CD14-positive monocyte (primary cell): ENCODE measurements at regions not wholly inside any gene's neighbourhood (a gene's known extent, or its start where the extent isn't known, plus 50 kb on each side); places are given as distances from the start of the nearest gene placed in this dataset.

Experiments used
- DNase-seq, 3 donors: peaks; one replicate each; pipeline ENCODE4 v3.0.0-alpha.2; 2011 to 2022
- H2AFZ ChIP-seq: 2 replicates; pipeline ENCODE4 v1.6.0; 2012; ENCODE audit warnings: mild to moderate bottlenecking, low read depth, low read length, inconsistent platforms; ENCODE audit not compliant: insufficient read depth, poor library complexity, severe bottlenecking
- H3K27ac ChIP-seq, 2 donors: 1 replicate in 1 of 2; 2 replicates in 1 of 2; pipeline ENCODE4 v1.5.1; 2012 to 2013; ENCODE audit warnings: low read length in 2 of 2, control low read depth in 1 of 2, inconsistent platforms in 1 of 2, low read depth in 1 of 2, mild to moderate bottlenecking in 1 of 2
- H3K27me3 ChIP-seq, 2 donors: one replicate each; pipeline versions ENCODE4 v1.6.0 to v1.6.1; 2011 to 2013; ENCODE audit warnings: low read length in 2 of 2; ENCODE audit not compliant: control insufficient read depth in 2 of 2, insufficient read depth in 2 of 2
- H3K36me3 ChIP-seq, 2 donors: replicated peaks in 1 of 2; 1 replicate in 1 of 2; 2 replicates in 1 of 2; pipeline versions ENCODE4 v1.5.1 to v1.6.1; 2012 to 2013; ENCODE audit warnings: low read length in 2 of 2, control low read depth in 1 of 2, inconsistent platforms in 1 of 2, mild to moderate bottlenecking in 1 of 2; ENCODE audit not compliant: insufficient read depth in 2 of 2, control insufficient read depth in 1 of 2
- H3K4me1 ChIP-seq, 2 donors: 1 replicate in 1 of 2; 2 replicates in 1 of 2; pipeline versions ENCODE4 v1.5.1 to v1.6.1; 2012 to 2013; ENCODE audit warnings: low read length in 2 of 2, control low read depth in 1 of 2, inconsistent platforms in 1 of 2, mild to moderate bottlenecking in 1 of 2, moderate library complexity in 1 of 2; ENCODE audit not compliant: insufficient read depth in 2 of 2, control insufficient read depth in 1 of 2
- H3K4me2 ChIP-seq: replicated peaks from 2 replicates; pipeline ENCODE3; 2012; ENCODE audit warnings: low read length, moderate library complexity, mild to moderate bottlenecking; ENCODE audit not compliant: poor library complexity, severe bottlenecking; ENCODE audit errors: extremely low read depth
- H3K4me3 ChIP-seq, 3 experiments: fragments of 200-600 bp in 1 of 3; sonication (generic) in 1 of 3; replicated peaks in 1 of 3; 1 replicate in 2 of 3; 2 replicates in 1 of 3; pipeline ENCODE4 v1.5.1; 2011 to 2013; ENCODE audit warnings: low read length in 3 of 3, mild to moderate bottlenecking in 3 of 3, control low read depth in 2 of 3, low read depth in 2 of 3, inconsistent platforms in 1 of 3, moderate library complexity in 1 of 3
- H3K79me2 ChIP-seq: 2 replicates; pipeline ENCODE4 v1.6.0; 2012; ENCODE audit warnings: mild to moderate bottlenecking, control low read depth, inconsistent platforms, low read length, moderate library complexity; ENCODE audit not compliant: insufficient read depth
- H3K9ac ChIP-seq: 2 replicates; pipeline ENCODE4 v1.6.0; 2017; ENCODE audit warnings: low read length, mild to moderate bottlenecking; ENCODE audit not compliant: insufficient read depth, poor library complexity, severe bottlenecking
- H3K9me3 ChIP-seq, 2 donors: replicated peaks in 1 of 2; 1 replicate in 1 of 2; 2 replicates in 1 of 2; pipeline versions ENCODE4 v1.5.1 to v1.6.1; 2012 to 2013; ENCODE audit warnings: low read length in 2 of 2, control low read depth in 1 of 2; ENCODE audit not compliant: control insufficient read depth in 1 of 2, insufficient read depth in 1 of 2
- H4K20me1 ChIP-seq: 2 replicates; pipeline ENCODE4 v1.6.0; 2012; ENCODE audit warnings: mild to moderate bottlenecking, low read length, control low read depth, moderate library complexity; ENCODE audit not compliant: insufficient read depth
- H3K27ac Mint-ChIP-seq, 7 donors: one replicate each; pipeline ENCODE4 v1.8.0; 2020; ENCODE audit warnings: mild to moderate bottlenecking in 7 of 7, mixed read lengths in 7 of 7, moderate library complexity in 6 of 7, inconsistent platforms in 2 of 7
- H3K27me3 Mint-ChIP-seq, 3 donors: one replicate each; pipeline ENCODE4 v1.8.0; 2021 to 2022; ENCODE audit warnings: low read depth in 3 of 3, mild to moderate bottlenecking in 3 of 3, mixed read lengths in 3 of 3, moderate library complexity in 3 of 3, inconsistent platforms in 1 of 3
- H3K36me3 Mint-ChIP-seq, 2 donors: one replicate each; pipeline ENCODE4 v1.8.0; 2020; ENCODE audit warnings: mixed read lengths in 2 of 2, inconsistent platforms in 1 of 2, mild to moderate bottlenecking in 1 of 2
- H3K4me1 Mint-ChIP-seq: one replicate; pipeline ENCODE4 v1.8.0; 2020; ENCODE audit warnings: mild to moderate bottlenecking, mixed read lengths
- H3K4me3 Mint-ChIP-seq, 2 donors: one replicate each; pipeline ENCODE4 v1.8.0; 2020; ENCODE audit warnings: mild to moderate bottlenecking in 2 of 2, mixed read lengths in 2 of 2, moderate library complexity in 1 of 2
- H3K9me3 Mint-ChIP-seq, 7 donors: one replicate each; pipeline ENCODE4 v1.8.0; 2020 to 2022; ENCODE audit warnings: mixed read lengths in 7 of 7, mild to moderate bottlenecking in 6 of 7, moderate library complexity in 6 of 7, inconsistent platforms in 2 of 7
- WGBS: methylation state at CpG from one replicate; pipeline ENCODE4 v1.1.5; 2013; ENCODE audit warnings: missing lambda C conversion rate; ENCODE audit not compliant: insufficient coverage; 5-methylcytosine and 5-hydroxymethylcytosine counted together
- intact Hi-C, 2 donors: fragments of 100-400 bp; cut with micrococcal nuclease; formaldehyde crosslinking; loops; one replicate each; pipeline versions ENCODE4 v1.15.0 to v1.15.1; 2023
- TF ChIP-seq, protein P1 (sequence below): fragments of 200-600 bp; IDR thresholded peaks from one replicate; pipeline ENCODE4 v1.8.0; 2022; ENCODE audit warnings: antibody characterized with exemption, mild to moderate bottlenecking

DNA sequence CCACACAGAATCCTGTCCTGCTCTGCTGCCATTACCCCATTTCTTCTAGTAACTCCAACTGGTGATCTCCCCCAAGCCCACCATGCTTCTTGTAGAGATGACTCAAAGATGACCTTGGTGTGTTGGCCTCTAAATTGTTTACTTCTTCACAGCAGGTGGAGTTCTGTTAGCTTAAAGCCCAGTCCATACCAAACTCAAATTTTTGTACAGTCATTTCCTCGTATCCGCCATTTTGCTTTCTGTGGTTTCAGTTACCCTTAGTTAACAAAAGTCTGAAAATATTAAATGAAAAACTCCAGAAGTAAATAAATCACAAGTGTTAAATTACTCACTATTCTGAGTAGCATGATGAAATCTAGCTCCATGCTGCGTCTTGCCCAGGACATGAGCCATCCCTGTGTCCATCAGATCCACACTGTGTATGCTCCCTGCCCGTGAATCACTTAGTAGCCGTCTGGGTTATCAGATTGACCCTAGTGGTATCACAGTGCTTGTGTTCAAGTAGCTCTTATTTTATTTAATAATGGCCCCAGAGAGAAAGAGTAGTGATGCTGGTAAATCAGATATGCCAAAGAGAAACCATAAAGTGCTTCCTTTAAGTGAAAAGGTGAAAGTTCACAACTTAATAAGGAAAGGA lies 133.3 kb upstream of the NOL4 start:
- DNase-seq: no peak
- no peak overlapping the region for H3K9ac ChIP-seq
- no peaks in the 10 kb centered on the region for H3K4me1 ChIP-seq
- H3K27me3 ChIP-seq: no peaks in the 10 kb centered on the region
- Mint-ChIP-seq H3K36me3 (no peaks in the 10 kb centered on the region), H3K27ac (no peak overlapping the region), H3K4me3 (no peak overlapping the region), H3K4me1 (no peaks in the 10 kb centered on the region), H3K9me3 (peaks cover 0 to 6% (median 0%) of the 10 kb centered on the region in 7 donors), H3K27me3 (peaks cover 0 to 3% (median 1%) of the 10 kb centered on the region in 3 donors)
- TF ChIP-seq, protein P1, sequence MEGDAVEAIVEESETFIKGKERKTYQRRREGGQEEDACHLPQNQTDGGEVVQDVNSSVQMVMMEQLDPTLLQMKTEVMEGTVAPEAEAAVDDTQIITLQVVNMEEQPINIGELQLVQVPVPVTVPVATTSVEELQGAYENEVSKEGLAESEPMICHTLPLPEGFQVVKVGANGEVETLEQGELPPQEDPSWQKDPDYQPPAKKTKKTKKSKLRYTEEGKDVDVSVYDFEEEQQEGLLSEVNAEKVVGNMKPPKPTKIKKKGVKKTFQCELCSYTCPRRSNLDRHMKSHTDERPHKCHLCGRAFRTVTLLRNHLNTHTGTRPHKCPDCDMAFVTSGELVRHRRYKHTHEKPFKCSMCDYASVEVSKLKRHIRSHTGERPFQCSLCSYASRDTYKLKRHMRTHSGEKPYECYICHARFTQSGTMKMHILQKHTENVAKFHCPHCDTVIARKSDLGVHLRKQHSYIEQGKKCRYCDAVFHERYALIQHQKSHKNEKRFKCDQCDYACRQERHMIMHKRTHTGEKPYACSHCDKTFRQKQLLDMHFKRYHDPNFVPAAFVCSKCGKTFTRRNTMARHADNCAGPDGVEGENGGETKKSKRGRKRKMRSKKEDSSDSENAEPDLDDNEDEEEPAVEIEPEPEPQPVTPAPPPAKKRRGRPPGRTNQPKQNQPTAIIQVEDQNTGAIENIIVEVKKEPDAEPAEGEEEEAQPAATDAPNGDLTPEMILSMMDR: no peak
- no peaks in the 10 kb centered on the region for H3K9me3 ChIP-seq
- no peaks in the 10 kb centered on the region for H3K36me3 ChIP-seq
- H3K79me2 ChIP-seq: no peaks in the 10 kb centered on the region
- no peak overlapping the region for H3K4me3 ChIP-seq
- H4K20me1 ChIP-seq: no peaks in the 10 kb centered on the region
- intact Hi-C loops: no loop called here
- no peak overlapping the region for H3K27ac ChIP-seq
- no peak overlapping the region for H3K4me2 ChIP-seq
- WGBS: 67% methylated on average over 1 of the region's 5 CpGs
- H2AFZ ChIP-seq: no peak overlapping the region

DNA sequence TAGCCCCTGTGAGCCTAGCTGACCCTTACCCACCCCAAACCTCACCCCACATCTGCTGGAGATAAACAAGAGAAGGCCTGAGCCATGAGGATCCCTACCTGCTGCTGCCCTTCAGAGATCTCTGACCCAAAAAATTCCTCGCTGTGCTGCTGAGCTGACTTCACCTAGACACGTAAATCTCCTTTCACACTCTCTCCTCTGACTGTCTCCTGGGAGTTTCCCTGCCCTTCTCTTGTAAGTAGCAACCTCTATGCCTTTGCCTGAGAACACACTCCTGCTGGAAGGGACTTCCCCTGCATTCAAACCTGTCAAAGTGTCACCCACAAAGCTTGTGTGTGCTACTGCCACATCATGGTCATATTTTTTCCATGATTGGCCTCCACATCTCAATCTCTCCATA lies 134.2 kb upstream of the NOL4 start:
- Histone ChIP-seq H3K4me2 (no peak overlapping the region), H4K20me1 (no peaks in the 10 kb centered on the region), H3K79me2 (no peaks in the 10 kb centered on the region), H3K9me3 (no peaks in the 10 kb centered on the region), H3K9ac (no peak overlapping the region), H3K27ac (no peak overlapping the region), H2AFZ (no peak overlapping the region), H3K27me3 (no peaks in the 10 kb centered on the region), H3K4me1 (no peaks in the 10 kb centered on the region), H3K4me3 (no peak overlapping the region), H3K36me3 (no peaks in the 10 kb centered on the region)
- H3K27ac Mint-ChIP-seq: no peak overlapping the region
- WGBS: 94% methylated on average over 2 of the region's 2 CpGs
- no peaks in the 10 kb centered on the region for H3K36me3 Mint-ChIP-seq
- intact Hi-C loops: no loop called here
- no peak overlapping the region for H3K4me3 Mint-ChIP-seq
- H3K27me3 Mint-ChIP-seq: peaks cover 0 to 3% (median 1%) of the 10 kb centered on the region in 3 donors
- no peak for DNase-seq
- peaks cover 0 to 6% (median 0%) of the 10 kb centered on the region in 7 donors for H3K9me3 Mint-ChIP-seq
- TF ChIP-seq, protein P1: no peak
- H3K4me1 Mint-ChIP-seq: no peaks in the 10 kb centered on the region
